ENCODE measurements at regions not wholly inside any gene's neighbourhood (a gene's known extent, or its start where the extent isn't known, plus 50 kb on each side); places are given as distances from the start of the nearest gene placed in this dataset.

DNA sequence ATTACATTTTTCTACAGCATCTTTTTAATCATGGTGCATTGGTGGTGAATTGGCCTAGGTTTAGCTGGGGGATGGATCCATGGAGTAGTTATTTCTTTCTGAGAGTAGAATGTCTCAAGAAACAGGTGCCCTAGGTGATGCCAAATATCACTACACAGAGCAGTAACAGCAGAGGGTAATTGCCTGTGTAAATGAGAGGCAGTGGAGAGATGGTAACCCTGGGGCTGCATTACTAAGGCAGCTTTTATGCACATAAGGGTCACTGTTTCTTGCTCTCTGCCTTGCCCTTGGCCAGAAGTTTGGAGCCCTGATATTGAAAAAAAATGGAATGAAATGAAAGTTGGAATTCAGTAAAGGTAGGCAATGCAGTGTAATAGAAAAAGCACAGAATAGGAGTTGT, 604.0 kb downstream of the NOVA1 start:
- DNase-seq (ENCODE audit: low read depth in 2 of 2): no peak

DNA sequence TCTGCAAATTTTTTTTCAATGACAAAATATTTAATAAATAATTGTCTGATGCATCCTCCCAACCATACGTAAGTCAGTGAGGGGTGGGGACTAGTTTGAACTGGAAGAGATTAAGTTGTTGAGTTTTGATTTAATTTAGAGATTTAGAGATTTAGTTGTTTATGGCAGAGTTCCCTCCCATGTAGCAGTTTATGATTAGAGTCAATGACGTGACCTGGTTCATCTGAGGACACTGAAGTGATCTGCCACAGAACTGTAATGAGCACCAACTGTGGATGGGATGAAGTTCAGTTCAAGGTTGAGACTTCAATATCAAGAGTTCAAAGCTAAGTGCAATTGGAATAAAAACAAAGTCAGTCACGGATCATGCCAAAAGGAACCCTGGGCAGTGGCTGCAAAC, 609.3 kb downstream of the NOVA1 start:
- DNase-seq (ENCODE audit: low read depth in 2 of 2): no peak

DNA sequence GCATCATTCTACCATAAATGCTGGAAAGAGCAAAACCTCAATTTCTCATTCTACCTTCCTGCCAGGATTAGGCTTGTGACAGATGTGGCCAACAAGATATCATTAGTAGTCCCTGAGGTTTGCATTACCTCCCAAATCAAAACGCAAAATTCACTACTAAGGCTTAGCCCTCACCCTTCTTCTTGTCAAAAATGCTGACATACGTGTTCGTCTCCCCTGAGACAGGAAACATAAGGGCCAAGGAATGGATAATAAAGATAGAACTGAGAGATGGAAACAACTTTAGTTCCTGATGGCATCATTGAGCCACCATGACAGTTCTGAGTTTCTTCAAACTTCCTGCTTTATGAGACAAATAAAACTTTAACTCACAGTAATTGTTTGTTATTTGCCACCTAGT, 642.1 kb downstream of the NOVA1 start:
- no peak for DNase-seq (ENCODE audit: low read depth in 2 of 2)

DNA sequence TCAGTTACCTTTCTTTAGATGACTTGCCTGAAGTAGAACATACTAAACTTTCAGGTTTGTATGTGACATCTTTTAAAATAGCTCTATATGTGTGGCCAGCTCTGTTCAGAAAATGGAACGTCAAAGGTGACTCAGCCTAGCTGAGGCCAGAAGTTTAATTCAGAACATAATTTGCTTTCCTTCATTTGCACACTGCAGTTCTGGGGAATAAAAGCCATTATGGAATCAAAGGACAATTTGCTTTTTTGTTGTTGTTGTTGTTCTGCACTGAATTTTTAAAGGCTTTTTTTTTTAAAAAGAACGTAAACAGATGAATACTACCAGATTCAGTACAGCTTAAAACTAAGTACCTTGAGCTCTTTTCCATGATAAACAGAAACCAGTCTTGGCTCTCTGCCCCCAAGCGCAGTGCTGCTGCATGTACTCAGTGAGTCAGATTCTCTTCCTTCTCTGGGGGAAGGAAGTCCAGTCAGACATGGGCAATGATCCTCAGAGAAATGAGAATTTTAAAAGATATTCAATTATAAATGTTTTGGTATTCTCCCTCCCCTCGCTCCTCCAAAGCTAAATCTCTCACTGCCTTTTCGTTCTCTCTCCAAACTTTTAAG, 644.2 kb downstream of the NOVA1 start:
- no peak for DNase-seq (ENCODE audit: low read depth in 2 of 2)

DNA sequence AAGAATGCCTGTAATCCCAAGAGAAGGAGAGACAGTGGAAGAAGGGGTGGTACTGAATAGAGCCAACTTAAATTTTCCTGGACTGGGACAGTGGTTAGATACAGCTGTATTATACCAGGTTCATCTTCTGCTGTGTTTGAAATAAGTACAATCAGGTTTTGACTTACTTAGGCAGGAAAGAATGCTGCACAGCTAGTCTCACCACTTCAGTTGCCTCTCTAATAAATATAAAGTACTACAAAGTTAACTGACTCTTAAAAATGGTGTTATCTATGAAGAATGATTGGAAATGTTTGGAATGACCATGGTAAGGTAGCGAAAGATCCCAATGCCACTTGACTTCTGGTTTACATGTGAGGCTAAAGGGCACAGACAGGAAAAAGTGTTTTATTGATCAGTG, 652.1 kb downstream of the NOVA1 start:
- DNase-seq (ENCODE audit: low read depth in 2 of 2): no peak

DNA sequence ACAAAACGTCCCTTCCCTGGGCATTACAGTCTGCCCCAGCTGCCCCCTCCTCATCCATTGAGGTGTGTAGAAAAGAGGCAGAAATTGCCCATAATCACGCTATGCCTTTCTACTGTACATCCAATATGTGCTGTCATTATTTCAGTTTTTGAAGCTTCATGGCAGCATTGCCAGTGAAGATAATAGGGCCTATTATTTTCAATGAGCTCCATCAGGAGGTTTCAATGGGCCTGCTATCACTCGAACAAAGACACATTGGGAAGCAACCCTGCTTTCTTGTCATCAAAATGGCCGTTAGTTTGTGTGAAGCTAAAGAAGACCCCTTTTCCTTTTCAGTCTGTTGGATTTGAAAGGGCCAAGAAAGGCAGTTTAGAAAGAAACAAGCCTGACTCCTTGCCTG, 653.8 kb downstream of the NOVA1 start:
- DNase-seq (ENCODE audit: low read depth in 2 of 2): no peak

DNA sequence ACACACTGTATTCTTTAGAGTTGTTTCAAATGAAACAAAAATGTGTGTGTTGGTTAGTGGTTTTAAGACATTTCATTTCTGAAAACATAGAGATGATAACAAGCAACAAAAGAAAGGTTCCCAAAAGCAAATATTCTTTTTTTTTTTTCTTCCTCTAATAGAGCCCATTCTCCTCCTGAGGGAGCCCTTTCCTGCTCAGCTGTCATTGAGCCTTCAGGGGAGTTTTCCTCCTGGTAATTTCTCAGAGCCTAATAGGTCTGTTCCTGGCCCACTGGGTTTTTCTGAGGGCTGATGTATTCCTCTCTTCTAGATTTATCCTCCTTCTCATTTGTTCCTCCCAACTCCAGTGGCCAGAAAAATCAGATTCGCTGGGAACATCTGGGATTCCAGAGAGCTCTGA, 654.5 kb downstream of the NOVA1 start:
- DNase-seq (ENCODE audit: low read depth in 2 of 2): no peak

DNA sequence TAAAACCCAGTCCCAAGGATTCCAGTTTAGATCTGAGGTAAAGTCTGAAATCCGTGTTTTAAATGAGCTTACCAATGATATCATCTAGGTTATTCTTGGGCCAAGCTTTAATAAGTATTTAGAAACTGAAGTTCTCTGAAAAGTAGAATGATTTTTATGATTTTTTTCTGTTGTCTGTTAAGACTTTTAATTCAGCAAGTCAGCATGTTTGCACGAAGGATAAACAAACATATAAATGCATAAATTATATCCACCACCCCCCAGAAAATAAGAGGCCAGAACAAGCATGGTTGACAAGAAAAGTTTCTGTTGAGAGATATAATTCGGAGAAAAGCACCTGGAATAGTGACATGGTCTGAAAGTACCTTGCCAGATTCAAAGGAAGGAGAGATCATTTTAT, 655.7 kb downstream of the NOVA1 start:
- no peak for DNase-seq (ENCODE audit: low read depth in 2 of 2)

DNA sequence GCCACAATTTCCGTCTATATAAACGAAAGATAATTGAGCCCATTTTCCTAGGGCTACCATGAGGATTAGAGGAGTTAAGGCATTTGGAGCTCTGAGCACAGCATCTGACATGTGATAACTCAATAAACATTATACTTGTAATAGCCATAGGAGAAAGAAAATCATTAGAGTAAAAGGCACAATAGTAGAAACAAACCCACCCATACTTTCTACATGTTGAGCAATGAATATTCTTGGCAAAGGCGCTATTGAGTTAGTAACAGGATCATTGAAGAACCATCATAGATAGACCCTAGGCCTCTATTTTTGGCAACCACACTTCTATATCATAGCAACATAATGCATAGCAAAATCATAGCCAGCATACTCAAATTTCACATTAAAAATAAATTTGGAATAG, 664.1 kb downstream of the NOVA1 start:
- DNase-seq (ENCODE audit: low read depth in 2 of 2): no peak

DNA sequence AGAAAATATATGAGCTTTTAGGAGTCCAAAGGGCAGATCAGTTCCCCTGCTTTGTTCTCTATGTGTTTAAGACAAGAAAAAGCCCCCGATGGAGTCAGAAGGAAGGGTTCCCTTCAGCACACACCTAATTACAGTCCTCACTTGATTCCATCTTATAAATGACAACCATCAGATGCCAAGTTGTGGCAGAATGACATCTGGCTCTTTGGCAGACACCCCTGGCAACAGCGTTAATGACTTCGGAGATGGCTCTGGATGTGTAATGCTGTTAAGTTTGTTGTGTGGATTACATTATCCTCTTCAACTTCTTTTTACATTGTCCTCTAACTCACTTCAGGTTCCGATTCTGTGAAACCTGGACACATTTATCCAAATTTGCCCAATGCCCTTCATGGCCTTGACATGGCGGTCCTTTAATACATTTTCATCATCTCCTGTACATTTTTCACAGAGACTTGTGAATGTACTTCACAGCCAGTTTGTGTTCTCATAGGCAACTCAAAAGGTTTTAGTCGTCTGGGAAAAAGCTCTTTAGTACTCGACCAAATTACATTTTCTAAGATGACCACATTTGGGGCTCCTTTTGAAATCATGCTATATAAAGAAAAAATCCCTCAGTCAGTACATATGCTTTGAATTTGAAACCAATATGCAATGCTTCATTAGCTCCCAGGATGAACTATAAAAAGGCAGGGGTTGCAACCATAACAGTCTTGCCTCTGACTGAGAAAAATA, 667.8 kb downstream of the NOVA1 start:
- no peak for DNase-seq (ENCODE audit: low read depth in 2 of 2)

DNA sequence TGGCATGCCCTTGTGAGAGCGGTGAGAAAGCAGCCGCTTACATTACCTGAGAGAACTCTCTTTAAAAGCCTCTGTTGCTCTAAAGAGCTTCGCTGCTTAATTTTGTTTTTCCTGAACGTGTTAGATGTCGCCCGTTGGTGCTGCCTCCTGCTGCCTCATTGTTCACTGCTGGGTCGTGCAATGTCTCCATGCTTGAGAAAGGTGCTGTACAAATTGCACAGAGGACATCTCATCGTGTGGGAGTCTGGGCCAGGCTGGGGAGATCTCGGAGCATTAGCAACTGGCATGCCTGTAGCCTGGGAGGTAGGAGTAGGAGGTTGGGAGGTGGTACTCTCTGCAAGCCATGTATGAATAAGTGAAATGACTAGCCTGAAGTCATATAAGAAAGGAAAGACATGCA, 686.0 kb downstream of the NOVA1 start:
- DNase-seq (ENCODE audit: low read depth in 2 of 2): no peak

DNA sequence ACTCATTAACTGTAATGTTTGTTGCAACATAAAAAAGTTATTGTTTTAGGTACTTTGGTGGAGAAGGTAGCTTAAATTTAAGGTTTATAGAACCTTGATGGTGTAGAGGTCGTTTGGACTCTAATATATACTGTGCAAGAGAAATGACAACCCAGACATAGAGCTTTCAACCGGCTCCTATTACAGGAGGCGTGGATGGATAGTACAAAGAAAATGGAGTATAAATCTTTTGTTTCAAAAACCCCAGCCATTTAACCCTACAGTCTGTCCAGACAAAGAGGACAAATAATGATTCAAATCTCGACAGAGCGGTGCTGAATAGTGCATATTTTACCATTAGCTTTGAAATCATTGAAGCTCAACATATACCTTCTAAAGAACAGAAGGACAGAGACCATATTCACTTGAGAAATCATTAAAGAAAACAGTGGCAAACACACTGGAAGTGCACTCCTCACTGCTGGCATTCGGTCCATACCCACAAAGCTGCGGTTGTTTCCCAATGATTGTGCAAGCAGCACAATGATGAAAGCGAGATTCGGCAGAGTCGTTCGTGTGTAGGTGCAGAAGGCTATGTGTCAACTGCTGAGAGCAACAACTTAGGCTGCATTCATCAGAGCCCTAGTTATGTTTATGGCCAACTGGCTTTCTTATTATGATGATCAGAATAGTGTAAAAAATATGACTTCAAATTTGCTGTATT, 688.6 kb downstream of the NOVA1 start:
- no peak for DNase-seq (ENCODE audit: low read depth in 2 of 2)

DNA sequence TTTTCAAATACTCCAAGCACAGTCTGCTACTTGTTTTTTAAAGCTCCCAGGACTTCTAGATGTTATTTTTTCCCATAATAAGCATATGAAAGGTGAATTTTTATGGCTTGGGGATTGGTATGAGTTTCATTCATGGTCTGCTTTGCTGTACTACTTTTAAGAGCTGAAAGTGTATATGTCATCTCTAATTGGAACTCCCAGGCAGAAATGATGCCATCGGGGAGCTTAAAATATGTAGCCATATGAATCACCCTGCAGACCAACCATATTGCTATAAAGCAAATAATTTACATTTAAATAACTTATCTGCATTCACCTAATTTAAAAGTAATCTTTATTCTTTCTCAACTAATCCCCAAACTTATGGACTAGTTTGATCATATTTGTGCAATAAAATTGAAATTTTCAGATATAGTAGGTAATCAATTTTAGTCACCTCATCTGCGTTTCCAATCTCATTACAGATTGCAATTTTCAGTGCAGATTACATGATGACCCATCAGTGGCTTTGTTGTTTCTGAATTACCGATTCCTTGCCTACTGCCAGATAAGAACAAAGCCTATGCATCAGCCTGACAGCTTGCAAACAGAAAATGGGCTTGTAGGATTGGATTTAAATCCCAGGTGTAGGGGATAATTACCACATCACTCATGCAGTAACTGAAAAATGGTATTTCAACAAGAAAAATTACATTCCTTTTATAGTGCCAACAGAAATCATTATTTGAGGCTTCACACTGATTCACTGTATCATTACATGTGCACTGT, 689.4 kb downstream of the NOVA1 start:
- DNase-seq (ENCODE audit: low read depth in 2 of 2): no peak

DNA sequence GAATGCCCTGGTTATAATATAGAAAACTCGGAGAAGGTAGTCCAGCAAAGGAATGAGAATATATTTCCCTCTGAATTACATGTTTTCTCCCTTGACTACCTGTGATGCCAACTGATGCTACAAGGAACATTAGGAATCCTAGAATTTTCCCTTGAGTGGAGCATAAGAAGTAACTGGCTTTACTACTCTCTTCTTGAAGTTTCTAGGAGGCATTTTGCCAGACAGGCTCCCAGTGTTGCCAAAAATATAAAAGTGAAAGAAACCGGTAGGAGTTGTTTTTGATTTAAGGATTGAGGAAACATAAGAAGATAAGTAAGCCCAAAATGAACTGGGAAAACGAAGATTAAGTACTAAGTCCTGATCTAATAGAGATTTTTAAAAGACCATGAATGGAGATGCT, 693.4 kb downstream of the NOVA1 start:
- DNase-seq (ENCODE audit: low read depth in 2 of 2): no peak

DNA sequence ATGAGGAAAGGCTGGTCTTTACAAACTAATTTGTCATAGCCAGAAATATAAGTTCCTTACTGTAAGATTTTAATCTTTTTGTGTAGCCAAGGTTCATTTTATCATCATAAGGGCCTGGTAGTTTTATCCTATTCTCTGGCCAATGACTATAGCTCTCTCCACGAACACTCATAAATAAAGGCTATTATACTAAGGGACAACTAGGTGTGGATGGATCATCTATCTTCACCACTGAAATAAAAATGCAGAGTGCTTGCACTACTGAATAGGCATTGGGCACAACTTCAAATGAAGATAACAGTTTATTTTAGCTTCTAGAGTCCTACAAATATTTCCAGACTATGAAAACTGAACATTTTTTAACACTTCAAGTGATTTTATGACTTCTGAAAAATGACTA, 698.6 kb downstream of the NOVA1 start:
- DNase-seq (ENCODE audit: low read depth in 2 of 2): no peak

DNA sequence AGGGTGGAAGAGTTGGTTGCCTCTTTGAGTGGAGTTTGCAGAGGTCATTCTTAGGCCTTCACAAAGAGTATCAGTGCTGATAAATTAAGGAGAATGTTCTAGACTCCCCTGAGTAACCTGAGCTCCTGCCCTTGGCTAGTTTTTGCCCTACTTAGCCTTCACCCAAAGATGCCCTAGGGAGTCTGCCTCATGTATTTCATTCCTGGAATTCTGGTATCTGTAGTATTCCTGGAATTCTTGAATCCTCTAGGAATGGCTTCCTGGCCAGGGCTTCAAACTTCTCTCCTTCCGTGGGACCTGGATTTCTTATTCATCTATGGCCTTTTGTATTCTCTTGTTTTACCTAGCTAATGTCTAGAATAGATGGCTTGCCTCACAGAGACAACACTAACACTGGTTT, 701.1 kb downstream of the NOVA1 start:
- no peak for DNase-seq (ENCODE audit: low read depth in 2 of 2)

DNA sequence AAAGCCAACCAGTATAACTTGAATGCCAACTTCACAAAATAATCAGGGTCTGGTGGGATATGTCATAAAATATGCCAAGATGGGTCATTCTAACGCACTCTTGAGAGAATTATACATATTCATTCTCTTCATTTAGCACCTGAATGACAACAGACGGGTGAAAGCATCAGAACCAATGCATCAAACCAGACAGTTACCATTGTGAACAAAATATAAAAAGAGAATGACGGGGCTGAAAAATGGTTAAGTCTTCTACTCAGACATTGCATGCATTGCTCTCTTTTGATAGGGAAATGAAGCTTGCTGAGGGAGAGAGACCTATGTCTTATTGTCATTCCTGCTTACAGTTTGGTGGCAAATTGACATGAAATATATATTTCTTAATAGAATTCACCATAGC, 702.1 kb downstream of the NOVA1 start:
- DNase-seq (ENCODE audit: low read depth in 2 of 2): no peak

DNA sequence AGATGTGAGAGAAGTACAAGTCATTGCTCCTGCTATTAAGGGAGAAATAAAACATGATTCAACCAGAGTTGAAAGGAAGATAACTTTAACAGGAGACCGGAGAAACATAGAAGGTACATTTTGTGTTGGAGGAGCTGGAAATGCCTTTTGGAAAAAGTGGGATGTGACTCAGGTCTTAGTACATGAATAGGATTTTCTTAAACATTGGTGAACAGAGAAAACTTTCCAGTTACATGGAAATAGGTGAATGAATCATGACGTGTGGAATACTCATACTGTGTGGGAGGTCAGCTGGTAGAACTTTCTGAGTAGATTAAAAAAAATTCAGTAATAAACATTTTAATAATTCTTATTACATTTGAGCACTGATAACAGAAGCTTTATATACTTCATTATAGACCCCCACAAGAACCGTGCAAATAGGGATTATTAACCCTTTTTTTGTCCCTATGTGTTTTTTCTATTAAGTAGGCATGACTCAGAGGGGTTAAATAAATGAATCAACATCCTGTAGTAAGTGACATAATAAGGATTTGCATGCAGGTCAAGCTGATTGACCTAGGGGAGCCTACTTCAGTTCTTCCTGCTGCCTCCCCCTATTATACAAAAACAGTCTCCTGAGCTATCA, 710.5 kb downstream of the NOVA1 start:
- DNase-seq (ENCODE audit: low read depth in 2 of 2): no peak

DNA sequence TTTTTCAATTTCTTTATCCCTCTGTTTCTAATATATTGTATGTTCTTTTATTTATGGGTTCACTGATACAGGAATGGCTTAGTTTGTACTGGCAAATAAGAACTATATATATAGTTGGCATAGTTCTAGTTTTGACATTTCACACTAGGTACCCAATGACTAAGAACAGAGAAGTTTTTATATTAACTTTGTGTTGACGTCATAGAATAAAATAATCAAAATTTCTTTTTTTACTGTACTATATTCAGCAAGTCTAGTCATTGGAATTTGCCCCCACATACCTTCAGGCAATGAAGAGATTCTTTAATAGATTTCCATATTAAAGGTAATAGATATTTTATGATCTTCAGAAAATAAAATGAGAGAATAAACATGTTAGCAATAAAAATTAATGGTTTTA, 713.2 kb downstream of the NOVA1 start:
- DNase-seq (ENCODE audit: low read depth in 2 of 2): no peak

DNA sequence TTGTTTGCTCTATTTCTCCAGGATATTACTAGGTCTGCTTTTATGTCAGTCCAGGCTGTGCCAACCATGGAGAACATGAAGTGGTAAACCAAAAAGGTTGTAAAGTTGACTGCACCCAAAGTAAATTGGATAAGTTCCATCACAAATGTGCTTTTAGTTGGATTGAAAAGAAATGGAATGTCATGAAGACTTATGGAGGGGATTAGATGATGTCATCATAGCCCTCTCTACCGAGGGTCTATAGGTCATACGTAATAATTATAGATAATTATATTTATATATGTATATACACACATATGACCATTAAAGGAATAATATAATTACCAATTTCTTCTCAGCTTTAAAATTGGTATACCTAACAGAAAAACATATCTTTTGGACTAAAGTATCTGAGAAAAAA, 714.9 kb downstream of the NOVA1 start:
- no peak for DNase-seq (ENCODE audit: low read depth in 2 of 2)

DNA sequence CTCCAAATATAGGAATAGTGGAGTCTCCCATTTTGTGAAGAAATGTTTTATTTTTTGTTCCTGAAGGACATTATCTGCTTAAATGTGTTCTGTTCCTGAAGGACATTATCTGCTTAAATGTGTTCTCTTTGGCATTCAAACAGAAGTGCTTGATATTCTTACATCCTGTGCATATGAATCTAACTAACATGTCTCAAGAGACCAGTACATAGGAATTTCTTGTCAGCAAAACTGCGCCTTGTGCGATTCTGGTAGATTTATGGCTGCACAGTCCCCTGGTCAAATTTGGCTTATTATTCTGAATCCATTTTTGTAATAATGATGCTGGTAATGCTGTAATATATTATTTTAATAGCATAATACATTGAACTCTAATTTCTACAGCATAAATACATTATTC, 722.4 kb downstream of the NOVA1 start:
- no peak for DNase-seq (ENCODE audit: low read depth in 2 of 2)

DNA sequence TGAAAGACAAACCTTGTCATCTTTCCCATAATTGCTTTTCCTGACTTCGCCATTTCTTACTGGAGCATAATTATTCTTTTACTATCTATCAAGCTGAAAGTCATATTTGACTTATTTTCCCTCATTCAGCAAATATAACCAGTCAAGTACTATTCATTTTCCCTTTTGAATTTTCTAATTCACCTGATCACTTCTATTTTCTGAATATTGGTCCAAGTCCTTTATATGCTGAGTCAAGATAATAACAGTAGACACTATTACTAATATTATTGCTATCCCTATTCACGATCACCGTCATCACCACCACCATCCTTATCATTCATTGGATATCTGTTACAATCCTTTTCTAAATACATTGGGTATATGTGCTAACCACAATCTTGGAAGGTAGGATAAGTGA, 728.0 kb downstream of the NOVA1 start:
- no peak for DNase-seq (ENCODE audit: low read depth in 2 of 2)
